ENCODE measurements at regions not wholly inside any gene's neighbourhood (a gene's known extent, or its start where the extent isn't known, plus 50 kb on each side); places are given as distances from the start of the nearest gene placed in this dataset.

DNA sequence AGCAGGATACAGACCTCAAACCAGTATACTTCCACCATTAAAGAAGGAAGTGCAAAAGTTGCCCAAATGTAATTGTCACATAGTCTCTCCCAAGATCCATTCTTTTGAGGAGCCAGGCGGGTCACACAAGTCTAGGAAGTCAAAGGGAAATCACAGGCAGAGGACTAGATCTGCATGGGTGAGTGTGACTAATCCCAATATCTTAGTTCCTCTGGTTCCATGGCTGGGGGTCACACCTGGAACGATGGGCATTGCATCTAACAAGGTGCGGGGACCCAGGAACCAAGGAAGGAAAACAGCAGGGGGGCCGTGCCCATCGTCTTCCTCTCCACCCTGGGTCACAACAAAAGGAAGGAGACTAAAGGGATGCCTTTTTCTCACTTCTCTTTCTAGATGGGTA, 1138.8 kb downstream of the XPNPEP1 start:
- no peak for DNase-seq (ENCODE audit: low spot score)

DNA sequence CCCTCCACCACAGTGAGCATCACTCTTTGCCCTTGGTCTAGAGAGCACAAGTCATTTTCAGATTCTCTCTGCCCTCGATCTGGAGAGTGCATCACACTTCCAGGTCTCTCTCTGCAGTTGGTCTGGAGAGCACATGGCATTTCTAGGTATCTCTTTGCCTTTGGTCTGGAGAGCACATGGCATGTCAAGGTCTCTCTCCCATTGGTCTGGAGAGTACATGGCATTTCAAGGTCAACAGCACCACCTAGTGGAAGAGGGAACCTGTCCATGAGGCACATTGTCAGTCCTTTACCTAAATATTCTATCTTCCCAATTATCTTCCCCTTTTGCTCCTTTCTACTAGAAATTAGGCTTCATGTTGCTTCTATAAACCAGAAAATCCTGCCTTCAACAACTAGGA, 1139.4 kb downstream of the XPNPEP1 start:
- DNase-seq (ENCODE audit: low spot score) = no peak

GRCh38 chr10:108782411-108782810, 1140.9 kb downstream of the XPNPEP1 start:
- no peak for DNase-seq (ENCODE audit: low spot score)

DNA sequence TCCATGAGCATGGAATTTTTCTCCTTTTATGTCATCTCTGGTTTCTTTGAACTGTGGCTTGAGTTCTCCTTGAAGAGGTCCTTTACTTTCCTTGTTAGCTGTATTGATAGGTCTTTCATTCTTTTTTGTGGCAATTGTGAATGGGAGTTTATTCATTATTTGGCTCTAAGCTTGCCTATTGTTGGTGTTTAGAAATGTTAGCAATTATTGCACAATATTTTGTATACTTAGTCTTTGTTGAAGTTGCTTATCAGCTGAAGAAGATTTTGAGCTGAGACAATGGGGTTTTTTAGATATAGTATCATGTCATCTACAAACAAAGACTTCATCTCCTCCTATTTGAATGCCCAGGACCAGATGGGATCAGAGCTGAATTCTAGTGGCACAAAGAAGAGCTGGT, 1143.8 kb downstream of the XPNPEP1 start:
- no peak for DNase-seq (ENCODE audit: low spot score)

GRCh38 chr10:108775911-108776475, 1147.3 kb downstream of the XPNPEP1 start:
- no peak for DNase-seq (ENCODE audit: low spot score)

GRCh38 chr10:108771106-108771505, 1152.2 kb downstream of the XPNPEP1 start:
- no peak for DNase-seq (ENCODE audit: low spot score)

- no peak for DNase-seq (ENCODE audit: low spot score)
Measured at GRCh38 chr10:108765794-108766193, 1157.5 kb downstream of the XPNPEP1 start.

DNA sequence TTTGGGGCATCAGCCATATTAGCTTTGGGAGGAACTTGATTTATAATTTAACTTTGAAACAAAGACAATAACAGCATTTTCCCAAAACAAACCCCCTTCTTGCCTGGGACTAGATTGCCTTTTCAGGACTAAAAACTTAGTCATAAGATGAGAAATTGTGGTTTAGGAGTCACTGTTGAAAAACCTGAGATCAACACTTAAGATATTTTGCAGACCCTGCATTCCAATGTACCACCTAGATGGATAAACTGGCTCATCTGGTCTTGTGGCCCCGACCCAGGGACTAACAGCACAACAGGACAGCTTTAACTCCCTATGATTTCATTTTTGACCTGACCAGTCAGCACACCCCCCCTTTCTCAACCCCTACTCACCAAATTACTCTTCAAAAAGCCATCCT, 1165.4 kb downstream of the XPNPEP1 start:
- DNase-seq (ENCODE audit: low spot score) = no peak

- no peak for DNase-seq (ENCODE audit: low spot score)
Measured at GRCh38 chr10:108755646-108756045, 1167.7 kb downstream of the XPNPEP1 start.

GRCh38 chr10:108753326-108753725, 1170.0 kb downstream of the XPNPEP1 start:
- DNase-seq (ENCODE audit: low spot score) = no peak

DNA sequence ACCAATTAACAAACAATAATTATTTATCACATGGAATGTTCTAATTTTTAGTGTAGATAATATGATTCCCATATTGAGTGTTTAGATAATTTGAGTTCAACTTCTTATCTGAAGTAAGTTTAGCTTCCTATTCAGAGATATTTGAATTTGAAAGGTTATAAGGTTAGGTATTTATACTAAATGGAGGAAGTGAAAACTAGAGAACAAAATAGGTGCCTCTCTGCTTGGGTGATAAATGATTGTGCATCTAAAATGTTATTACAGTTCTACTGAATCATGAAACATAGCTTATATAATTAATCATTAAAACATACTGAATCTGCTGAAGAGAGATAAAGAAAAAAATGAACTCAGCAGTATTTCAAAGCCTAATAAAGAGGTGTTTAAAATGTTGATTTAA, 1174.3 kb downstream of the XPNPEP1 start:
- DNase-seq (ENCODE audit: low spot score) = no peak

- no peak for DNase-seq (ENCODE audit: low spot score)
Measured at GRCh38 chr10:108736111-108736510, 1187.2 kb downstream of the XPNPEP1 start.

- DNase-seq (ENCODE audit: low spot score) = no peak
Measured at GRCh38 chr10:108735380-108735779, 1187.9 kb downstream of the XPNPEP1 start.

GRCh38 chr10:108721874-108722273, 1201.4 kb downstream of the XPNPEP1 start:
- no peak for DNase-seq (ENCODE audit: low spot score)

DNA sequence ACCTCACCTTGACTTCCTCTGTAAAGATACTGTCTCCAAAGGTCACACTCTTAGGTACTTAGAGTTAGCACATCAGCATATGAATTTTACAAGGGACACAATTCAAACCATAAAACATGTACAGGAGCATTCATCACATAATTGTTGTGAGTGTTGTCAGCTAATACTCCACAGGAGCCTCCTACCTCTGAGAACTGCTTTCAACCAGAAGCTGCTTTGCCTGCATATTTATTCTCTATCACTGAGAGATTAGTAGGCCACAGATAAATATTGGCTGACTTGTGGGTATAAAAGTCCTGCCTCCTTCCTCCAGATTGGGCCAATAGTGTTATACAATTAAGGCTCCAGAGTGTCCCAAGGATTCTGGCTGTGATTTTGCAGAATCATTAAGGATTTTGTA, 1207.0 kb downstream of the XPNPEP1 start:
- DNase-seq (ENCODE audit: low spot score) = no peak

GRCh38 chr10:108709927-108710722, 1213.2 kb downstream of the XPNPEP1 start:
- no peak for DNase-seq (ENCODE audit: low spot score)

DNA sequence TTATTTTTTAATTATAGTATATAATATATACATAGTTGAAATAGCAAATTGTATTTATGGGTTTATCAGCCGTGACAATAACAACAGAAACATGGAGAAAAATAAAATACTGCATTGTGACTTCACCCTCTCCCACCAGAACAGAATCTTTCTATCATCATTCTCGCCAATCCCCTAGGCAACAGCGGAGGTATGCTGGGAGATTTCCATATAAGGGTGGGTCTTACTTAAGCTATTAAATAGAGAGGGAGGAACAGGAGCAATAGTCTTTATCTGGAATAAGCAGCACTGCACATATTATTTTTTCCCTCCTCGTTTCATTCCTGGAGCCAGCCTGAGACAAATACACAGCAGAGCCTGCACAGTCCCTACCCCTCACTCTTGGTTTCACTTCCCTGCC, 1214.9 kb downstream of the XPNPEP1 start:
- no peak for DNase-seq (ENCODE audit: low spot score)

DNA sequence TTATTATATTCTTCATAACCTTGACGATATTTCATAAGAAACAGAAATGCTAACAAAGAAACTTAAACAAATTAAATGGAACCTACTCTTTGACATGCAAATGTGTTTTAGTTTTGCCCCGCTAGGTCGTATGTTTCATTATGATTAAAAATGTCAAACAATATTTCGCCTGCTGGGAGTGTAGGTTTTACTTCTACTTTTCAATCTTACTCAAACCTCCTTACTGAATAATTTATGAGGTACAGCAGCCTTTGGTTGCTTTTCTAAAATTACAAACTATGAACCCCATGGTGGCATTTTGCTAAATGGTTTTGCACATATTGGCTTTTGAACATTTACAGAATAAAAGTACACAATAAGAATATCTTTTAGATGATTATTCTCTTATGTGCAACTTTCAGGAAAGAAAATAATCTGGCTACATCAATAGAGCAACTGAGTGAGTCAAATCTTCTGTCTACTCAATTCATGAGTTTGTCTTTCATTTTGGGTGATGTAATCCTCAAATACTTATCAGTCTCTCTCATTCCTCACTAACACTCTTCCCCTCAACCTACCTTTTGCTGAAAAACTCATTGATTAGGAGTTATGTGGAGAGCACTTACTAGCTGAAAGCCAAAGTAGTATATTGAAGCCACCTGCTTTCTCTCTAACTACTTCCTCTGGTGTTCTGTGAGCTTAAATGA, 1226.4 kb downstream of the XPNPEP1 start:
- no peak for DNase-seq (ENCODE audit: low spot score)

DNA sequence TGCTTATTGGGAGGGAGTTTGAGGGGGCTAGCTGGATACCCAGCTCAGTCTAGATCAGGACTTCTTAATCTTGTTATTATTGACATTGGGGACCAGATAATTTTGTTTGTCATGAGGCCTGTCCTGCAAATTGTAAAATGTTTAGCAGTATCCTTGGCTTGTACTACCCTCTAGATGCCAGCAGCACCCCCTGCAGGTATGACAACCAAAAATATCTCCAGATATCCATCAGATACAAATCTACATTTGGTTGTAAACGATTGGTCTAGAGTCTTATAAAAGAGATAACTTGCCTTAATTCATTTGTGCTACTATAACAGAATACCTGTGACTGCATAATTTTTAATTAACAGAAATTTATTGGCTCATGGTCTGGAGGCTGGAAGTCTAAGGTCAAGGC, 1232.2 kb downstream of the XPNPEP1 start:
- no peak for DNase-seq (ENCODE audit: low spot score)

DNA sequence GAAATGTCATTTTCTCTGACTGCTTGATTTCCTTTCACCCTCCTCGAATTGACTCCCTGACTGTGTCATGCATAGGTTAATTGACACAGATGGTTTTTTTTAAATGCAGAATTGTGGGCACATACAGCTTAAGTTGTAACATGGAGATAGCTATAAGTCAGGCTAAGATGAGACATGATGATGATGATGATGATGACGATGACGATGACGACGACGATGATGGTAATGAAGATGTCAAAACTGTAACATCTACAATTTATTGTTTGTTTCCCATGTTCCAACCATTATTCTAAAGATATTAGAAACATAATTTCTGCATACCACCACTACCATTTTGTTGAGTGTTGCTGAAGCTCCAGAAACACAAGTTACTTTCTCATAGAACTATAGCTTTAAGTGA, 1232.8 kb downstream of the XPNPEP1 start:
- no peak for DNase-seq (ENCODE audit: low spot score)

GRCh38 chr10:108689891-108690290, 1233.4 kb downstream of the XPNPEP1 start:
- no peak for DNase-seq (ENCODE audit: low spot score)

DNA sequence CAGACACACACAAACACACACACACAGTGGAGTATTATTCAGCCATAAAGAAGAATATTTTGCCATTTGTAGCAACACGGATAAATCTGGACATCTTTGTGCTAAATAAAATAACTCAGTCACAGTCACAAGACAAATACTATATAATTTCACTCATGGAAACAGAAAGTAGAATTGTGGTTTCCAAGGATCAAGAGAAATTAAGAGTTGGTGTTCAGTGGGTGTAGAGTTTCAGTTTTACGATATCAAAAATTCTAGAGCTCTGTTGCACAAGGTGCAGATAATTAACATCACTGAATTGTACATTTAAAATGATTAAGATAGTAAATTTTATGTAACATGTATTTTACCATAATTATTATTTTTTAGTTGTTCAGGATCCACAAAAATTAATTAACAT, 1235.0 kb downstream of the XPNPEP1 start:
- no peak for DNase-seq (ENCODE audit: low spot score)

- no peak for DNase-seq (ENCODE audit: low spot score)
Measured at GRCh38 chr10:108685863-108686531, 1237.3 kb downstream of the XPNPEP1 start.

Data from left forelimb (tissue), 1 donor.